Adrenal gland (tissue), 5 donors: ENCODE measurements at regions not wholly inside any gene's neighbourhood (a gene's known extent, or its start where the extent isn't known, plus 50 kb on each side); places are given as distances from the start of the nearest gene placed in this dataset.

Experiments
- POLR2A ChIP-seq, 2 donors: fragments of 450-650 bp; IDR thresholded peaks; one replicate each; pipeline ENCODE4 v1.6.1; 2017; ENCODE audit warnings: antibody characterized with exemption in 2 of 2, mild to moderate bottlenecking in 2 of 2, moderate library complexity in 1 of 2
- TF ChIP-seq, protein P1 (sequence below), 6 experiments: fragments of 450-650 bp in 4 of 6; fragments of 200-600 bp in 2 of 6; sonication (generic) in 1 of 6; IDR thresholded peaks; 1 replicate in 5 of 6; 2 replicates in 1 of 6; pipeline versions ENCODE4 v1.5.1 to v1.8.0; 2016 to 2021; ENCODE audit warnings: antibody characterized with exemption in 6 of 6, mild to moderate bottlenecking in 2 of 6, moderate library complexity in 1 of 6
- donor health status: DM: no; HTN: no; CAD: no.

DNA sequence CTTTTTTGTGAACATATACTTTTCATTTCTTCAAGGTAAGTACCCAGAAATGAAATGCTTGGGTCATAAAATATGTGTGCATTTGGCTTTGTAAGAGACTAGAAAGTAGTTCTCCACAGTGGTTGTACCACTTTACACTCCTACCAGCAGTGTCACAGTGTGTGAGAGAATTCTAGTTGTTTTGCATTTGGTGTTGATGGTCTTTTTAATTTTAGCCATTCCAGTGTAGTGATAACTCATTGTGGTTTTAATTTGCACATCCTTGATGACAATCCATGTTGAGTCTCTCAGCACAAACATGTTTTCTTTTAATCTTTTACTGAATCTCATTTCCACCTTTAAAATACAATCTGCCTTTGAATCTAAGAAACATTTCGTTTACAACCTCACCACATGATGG, 402.5 kb upstream of the ETAA1 start:
- TF ChIP-seq, protein P1, sequence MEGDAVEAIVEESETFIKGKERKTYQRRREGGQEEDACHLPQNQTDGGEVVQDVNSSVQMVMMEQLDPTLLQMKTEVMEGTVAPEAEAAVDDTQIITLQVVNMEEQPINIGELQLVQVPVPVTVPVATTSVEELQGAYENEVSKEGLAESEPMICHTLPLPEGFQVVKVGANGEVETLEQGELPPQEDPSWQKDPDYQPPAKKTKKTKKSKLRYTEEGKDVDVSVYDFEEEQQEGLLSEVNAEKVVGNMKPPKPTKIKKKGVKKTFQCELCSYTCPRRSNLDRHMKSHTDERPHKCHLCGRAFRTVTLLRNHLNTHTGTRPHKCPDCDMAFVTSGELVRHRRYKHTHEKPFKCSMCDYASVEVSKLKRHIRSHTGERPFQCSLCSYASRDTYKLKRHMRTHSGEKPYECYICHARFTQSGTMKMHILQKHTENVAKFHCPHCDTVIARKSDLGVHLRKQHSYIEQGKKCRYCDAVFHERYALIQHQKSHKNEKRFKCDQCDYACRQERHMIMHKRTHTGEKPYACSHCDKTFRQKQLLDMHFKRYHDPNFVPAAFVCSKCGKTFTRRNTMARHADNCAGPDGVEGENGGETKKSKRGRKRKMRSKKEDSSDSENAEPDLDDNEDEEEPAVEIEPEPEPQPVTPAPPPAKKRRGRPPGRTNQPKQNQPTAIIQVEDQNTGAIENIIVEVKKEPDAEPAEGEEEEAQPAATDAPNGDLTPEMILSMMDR (IDR thresholded peaks at IDR 0.05): no peak
- no peak for TF ChIP-seq POLR2A (IDR thresholded peaks at IDR 0.05)
